ENCODE measurements at regions not wholly inside any gene's neighbourhood (a gene's known extent, or its start where the extent isn't known, plus 50 kb on each side); places are given as distances from the start of the nearest gene placed in this dataset.

- TF ChIP-seq, protein P1, sequence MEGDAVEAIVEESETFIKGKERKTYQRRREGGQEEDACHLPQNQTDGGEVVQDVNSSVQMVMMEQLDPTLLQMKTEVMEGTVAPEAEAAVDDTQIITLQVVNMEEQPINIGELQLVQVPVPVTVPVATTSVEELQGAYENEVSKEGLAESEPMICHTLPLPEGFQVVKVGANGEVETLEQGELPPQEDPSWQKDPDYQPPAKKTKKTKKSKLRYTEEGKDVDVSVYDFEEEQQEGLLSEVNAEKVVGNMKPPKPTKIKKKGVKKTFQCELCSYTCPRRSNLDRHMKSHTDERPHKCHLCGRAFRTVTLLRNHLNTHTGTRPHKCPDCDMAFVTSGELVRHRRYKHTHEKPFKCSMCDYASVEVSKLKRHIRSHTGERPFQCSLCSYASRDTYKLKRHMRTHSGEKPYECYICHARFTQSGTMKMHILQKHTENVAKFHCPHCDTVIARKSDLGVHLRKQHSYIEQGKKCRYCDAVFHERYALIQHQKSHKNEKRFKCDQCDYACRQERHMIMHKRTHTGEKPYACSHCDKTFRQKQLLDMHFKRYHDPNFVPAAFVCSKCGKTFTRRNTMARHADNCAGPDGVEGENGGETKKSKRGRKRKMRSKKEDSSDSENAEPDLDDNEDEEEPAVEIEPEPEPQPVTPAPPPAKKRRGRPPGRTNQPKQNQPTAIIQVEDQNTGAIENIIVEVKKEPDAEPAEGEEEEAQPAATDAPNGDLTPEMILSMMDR (conservative IDR thresholded peaks at IDR 0.05; ENCODE audit: low read depth, low read length): no peak
- TF ChIP-seq EZH2 (IDR thresholded peaks at IDR 0.05; ENCODE audit: low read length, unreplicated experiment): no peak
Measured at GRCh38 chr4:116444117-116444516, 641.3 kb downstream of the TRAM1L1 start.

Measured in PC-3 (cell line).